ENCODE measurements at regions not wholly inside any gene's neighbourhood (a gene's known extent, or its start where the extent isn't known, plus 50 kb on each side); places are given as distances from the start of the nearest gene placed in this dataset.

DNA sequence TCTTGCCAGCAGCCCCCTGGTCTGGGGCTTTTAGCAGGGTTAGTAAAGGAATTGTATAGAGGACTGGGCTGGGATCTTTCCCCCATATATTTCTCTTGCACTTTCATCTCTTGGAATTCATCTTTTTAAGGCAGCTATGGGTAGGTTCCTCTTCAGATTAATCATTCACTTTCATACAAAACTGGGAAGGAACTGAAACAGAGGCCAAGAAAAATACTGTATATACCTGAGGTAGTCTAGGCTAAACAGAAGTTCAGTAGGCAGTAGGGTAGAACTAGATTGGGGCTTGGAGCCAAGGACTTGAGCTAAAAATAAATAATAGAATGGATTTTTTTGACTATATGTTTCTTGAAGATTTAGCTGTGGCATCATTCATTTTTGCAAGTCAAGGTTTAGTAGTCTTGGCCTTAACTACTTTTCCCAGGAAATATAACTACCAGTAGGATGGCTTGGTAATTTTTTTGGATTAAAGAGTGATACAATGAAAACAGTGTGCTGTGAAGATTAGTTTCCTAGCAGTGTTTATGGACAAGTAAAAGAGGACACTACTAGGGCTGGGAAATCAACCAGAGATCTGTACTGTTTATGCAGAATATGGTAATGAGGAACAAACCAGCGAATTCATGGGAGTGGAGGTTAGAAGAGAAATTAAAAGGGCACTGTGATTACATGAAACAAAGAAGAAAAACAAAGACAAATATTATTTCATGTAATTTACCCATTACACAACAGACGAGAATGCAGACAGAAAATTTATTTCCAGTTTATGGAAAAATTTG, 50.9 kb upstream of the PTGS2 start:
- no peak for TF ChIP-seq EZH2 (IDR thresholded peaks at IDR 0.05; ENCODE audit: insufficient read depth, low read length)
- TF ChIP-seq, protein P1, sequence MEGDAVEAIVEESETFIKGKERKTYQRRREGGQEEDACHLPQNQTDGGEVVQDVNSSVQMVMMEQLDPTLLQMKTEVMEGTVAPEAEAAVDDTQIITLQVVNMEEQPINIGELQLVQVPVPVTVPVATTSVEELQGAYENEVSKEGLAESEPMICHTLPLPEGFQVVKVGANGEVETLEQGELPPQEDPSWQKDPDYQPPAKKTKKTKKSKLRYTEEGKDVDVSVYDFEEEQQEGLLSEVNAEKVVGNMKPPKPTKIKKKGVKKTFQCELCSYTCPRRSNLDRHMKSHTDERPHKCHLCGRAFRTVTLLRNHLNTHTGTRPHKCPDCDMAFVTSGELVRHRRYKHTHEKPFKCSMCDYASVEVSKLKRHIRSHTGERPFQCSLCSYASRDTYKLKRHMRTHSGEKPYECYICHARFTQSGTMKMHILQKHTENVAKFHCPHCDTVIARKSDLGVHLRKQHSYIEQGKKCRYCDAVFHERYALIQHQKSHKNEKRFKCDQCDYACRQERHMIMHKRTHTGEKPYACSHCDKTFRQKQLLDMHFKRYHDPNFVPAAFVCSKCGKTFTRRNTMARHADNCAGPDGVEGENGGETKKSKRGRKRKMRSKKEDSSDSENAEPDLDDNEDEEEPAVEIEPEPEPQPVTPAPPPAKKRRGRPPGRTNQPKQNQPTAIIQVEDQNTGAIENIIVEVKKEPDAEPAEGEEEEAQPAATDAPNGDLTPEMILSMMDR (IDR thresholded peaks at IDR 0.05; ENCODE audit: insufficient read depth, low read depth, low read length) = no peak

Data from astrocyte (in vitro differentiated cells and primary cell).